HG02571 (cell line): ENCODE measurements at regions not wholly inside any gene's neighbourhood (a gene's known extent, or its start where the extent isn't known, plus 50 kb on each side); places are given as distances from the start of the nearest gene placed in this dataset.

Experiments used
- ATAC-seq: cut with Tn5 transposase; IDR thresholded peaks from one replicate; pipeline ENCODE4 v1.9.1; 2021; ENCODE audit warnings: mild to moderate bottlenecking, moderate library complexity; ENCODE audit not compliant: unreplicated experiment

DNA sequence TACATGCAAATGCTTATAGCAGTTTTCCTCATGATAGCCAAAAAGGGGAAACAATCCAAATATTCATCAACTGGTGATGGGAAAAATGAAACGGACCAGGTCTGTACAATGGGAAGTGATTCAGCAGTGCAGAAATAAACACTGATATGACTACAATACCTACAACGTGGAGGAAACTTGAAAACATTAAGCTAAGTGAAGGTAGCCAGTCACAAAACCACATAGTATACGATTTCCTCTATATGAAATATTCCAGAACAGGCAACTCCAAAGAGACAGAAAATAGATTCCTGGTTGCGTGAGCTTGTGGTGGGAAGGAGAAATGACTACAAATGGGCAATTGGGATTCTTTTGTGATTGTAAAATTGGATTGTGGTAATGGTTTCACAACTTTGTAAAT, 263.1 kb upstream of the PITRM1 start:
- ATAC-seq: no peak

DNA sequence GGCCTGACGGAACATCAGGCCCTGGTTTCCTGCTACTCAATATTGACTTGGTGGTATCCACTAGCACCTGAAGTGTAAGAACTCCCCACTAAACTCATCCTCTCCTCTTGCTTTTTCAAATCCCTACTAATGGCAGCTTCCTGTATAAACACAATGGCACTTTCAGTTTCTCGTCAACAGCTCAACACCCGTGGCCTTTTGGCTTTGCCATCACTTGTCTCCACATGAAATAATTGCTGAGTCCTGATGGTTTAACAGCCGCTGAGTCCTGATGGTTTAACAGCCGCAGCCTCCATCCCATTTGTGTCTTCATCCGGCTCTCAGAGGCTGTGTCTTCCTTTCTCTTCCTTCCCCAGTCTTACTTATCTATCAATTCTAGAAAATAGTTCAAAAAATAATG, 261.4 kb upstream of the PITRM1 start:
- ATAC-seq: no peak

DNA sequence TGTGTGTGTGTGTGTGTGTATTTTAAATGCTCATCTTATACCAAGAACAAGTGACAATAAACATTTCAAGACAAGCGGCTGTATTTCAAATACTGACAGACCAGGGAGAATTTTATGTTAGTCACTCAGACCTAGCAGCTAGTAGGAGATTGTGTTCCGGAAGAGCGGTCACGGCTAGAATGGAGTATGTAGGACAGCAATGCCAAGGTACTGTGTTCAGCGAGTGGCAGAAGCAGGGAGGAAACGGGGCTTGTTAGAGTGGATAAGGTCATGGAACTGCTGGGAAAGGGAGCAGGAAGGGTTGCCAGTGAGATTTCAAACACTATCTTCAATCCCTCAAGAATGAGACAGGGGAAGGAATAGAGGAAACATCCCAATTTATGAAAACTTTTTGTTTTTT, 260.5 kb upstream of the PITRM1 start:
- ATAC-seq: no peak

DNA sequence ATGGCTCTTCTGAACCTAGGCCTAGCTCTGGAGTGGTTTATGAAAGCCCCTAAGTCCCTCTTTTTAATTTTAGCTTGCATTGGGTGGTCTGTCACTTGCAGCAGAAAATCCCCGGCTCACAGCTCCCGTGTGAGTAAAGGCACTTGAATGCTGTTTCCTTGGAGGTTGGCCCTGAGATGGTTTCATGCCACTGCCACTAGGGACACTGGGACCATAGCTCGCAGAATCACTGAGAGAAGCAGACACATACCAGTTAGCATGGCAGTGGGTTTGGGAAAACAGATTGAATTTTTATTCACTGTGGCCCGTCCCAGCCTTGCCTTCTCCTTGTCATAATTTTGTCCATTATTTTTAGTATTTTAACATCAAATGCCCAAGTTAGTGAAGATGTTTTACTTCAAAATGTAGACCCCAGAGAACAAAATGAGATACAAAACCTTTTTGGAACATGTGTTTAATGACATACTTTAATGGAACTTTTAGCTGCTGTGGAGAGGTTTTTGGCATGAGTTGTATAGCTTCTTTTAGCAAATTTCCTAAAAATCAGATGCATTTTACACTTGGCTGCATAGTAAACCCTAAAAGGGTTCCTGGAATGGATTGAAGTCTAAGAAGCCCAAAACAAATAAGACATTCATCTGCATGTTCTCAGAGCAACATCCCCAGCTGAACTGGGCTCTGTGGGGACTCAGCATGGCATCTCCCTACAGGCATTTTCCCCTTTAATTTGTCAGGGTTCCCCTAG, 259.7 kb upstream of the PITRM1 start:
- ATAC-seq: no peak

DNA sequence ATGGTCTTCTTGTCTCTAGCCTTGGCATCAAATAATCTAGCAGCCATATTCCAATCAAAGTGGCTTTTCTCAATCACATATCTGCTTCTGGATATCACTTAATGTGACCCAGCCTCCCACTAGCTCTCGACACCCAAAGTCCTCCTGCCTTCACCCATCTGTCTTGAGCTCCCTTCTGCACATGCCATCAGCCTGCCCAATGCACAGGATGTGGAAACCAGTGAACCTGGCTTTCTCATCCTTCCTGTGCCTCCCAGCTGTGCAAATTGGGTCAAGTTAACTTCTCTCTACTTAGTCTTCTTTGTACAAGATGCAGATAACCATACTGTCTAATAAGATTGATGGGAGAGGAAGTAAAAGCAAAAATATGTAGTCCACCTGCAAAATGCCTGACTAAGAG, 257.9 kb upstream of the PITRM1 start:
- no peak for ATAC-seq

DNA sequence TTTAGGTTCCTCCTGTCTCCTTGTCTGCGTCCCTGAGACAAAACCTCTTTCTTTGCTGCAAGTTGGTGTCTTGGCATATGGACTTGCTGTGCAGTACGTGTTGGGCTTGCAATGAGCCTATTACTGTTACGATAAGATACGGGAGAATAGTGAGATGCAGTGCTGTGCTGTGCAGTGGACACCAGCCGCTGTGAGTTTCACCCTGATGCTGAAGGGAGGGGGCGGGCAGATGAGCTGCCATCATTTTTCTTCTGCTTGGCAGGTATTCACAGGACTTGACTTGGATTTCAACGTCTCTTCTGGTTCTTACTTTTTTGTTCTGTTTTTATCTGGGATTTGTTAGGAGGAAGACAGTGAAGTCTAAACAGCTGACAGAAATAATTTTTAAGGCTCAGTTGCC, 257.1 kb upstream of the PITRM1 start:
- no peak for ATAC-seq

DNA sequence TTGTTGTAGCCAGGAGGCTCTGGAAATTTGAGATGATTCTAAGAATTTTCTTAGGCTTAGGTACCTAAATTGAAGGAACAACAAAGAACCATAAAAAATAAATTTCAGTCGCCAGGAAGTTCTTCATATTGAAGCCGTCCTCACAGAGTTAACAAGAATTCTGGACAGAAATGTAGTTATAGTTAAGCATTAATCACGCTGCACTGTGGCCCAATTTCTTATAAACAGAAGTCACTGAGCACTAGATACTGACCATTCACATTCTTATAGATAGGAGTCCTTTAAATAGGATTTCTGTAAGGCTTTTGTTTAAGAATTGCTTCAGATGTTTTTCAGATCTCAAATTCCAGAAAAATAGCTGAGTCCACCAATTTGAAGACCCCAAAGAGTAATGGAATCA, 256.2 kb upstream of the PITRM1 start:
- ATAC-seq: no peak

DNA sequence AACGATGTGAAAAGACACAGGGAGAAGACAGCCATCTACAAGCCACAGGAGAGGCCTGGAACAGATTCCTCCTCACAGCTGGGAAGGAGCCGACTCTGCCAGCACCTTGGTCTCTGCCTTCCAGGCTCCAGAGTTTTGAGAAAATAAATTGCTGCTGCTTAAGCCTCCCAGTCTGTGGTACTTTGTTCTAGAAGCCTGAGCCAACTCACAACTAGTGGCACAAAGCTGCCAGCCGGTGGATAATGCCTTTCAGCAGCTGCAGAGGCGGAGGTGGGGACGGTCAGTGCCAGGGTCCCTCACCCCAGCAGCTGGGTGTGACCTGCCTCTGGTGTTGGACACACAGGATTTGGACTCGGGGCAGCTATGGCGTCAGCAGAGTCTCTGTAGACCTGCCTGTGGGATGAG, 255.4 kb upstream of the PITRM1 start:
- ATAC-seq: no peak

DNA sequence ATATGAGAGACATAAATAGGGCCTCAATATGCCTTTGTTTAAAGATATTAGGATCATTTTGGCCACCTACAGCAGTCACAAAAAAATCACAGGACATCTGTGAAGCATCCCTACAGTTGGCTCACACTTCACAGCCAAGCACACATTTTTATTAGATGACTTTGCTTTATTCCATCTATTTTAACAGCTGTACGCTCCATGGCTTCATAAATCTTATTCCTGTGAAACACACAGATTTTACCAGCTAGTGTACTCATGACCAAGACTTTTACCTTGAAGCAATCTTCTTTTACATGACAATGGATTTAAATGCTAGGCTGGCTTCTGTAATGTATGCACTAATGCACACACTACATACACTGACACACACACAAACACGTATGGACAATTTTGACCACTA, 254.8 kb upstream of the PITRM1 start:
- ATAC-seq: no peak

DNA sequence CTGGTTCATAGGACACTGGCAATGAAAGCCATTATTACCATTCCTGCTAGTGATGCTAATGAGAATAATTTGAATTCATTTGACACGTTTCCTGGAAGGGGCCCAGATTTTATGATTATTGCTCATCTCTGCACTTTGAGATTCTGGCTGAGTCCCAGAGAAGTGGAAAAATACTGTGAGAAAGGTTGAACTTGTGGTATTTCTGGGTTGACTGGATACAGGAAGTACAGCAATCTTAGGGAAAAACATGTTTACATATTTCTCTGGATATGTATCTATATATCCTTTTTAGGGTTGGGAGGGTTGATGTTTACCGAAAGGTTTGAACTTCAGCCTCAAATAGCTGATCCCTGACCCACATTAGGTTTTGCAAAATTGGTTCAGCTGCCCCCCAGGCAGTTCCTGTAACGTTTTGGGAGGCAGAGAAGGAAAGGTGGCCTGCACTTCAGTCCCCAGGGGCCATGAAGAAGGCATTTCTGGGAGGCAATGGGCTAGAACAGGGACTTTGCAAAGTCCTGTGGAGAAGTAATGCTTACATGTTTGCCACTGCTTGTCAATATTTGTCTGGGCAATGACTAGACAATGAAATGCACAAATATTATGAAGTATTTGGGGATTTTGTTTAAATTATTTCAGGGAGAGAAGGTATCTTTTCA, 253.7 kb upstream of the PITRM1 start:
- no peak for ATAC-seq

DNA sequence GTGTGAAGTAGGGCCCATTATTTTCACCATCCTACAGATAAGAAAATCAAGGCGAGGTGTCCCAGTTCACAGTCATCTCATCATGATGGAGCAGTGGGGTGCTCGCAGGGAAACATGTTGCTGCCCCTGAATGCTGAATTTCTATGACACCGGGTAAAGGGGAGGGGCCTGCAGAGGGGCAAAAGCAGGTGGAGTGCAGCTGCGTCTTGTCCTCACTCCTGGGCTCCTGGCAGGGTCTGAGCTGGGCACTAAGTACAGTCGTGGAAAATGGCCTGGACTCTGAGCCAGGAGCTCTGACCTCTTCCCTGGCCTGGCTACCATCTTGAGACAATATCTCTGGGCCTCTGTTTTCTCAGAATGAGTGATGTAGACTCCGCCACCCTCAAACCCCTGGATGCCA, 253.1 kb upstream of the PITRM1 start:
- ATAC-seq: no peak

DNA sequence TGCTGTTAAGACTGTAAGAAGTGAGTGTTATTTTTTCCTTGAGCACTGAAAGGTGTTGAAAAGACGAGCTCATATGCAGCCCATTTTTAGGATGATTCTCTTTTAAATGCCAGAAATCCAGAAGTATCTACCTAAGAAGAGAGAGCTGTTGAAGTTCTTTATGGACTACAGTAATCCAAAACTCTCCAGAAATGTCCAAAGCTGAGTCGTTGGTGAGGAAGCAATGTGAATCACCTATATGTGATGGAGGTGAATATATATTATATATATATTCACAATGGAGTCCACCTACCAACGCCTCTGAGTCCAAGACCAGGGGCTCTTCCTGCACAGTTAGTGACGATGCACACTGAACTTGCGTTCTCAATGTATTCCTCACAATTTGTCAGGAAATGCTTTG, 252.7 kb upstream of the PITRM1 start:
- ATAC-seq: no peak

DNA sequence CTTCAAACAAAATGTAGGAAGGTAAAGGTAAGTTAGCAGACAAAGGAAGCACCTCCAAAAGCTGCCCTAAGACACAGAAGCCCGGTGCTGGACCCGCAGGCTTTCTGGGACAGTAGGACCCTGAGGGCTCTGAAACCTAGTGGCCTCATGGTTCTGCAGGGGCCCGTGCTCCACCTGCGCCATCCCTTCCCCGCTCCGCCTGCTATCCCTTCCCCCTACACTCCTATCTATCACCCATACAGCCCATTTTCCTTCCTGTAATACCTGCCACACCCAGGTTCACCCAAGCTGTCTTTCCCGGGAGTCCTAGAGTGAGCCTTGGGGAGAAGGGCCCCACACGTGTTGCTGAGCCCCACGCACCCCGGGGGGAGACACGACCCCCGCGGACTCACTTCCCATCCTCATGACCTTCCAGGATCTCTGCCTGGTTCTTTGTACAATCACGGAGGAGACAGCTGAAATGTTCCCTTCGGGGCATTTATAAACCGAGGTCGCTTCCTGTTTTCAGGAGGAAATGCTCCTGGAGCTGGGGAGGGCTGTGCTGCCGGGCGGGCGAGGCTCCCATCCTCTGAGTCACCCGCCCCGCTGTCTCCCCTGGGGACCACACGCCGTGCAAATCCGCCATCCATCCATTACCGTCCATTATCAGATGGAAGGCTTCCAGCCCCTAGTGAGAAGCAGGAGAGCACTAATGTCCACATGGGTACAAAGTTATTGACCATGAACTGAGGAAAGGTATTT, 251.7 kb upstream of the PITRM1 start:
- ATAC-seq: no peak

DNA sequence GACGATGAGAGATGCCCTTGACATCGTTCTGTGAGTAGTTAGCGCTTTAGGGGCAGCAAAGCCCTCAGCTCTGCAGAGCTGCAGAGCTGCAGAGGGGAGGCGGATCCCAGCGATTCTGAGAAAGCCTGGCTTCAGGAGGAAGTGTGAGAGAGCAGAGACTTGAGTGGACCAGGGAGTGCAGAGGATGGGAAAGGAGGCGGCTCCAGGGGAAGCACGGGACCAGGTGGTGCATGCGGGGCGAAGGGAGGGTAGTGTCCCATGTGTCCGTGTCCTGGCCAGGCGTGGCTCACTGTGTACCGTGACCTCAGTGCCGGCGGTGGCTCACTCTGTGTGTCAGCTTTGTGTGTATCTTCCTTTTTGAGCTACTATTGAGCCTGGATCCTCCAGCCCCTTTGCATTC, 250.8 kb upstream of the PITRM1 start:
- no peak for ATAC-seq

DNA sequence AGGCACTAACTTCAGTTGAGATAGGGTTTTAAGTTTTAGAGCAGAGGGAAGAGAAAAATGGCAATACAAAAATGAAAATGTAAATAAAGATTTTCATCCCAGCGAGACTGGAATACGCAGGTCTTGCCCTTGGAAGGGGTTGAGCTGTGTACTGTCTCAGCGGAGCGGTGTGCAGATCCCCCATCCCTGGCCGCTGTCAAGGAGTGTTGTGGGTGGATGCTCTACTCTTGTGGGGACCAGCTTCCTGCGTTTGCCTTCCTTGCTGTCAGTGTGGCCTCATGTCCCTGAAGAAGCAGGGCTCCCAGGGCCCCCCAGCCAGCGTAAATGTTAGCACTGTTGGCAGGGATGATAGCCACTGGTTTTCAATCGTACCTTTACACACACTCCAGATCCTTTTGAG, 249.7 kb upstream of the PITRM1 start:
- no peak for ATAC-seq

DNA sequence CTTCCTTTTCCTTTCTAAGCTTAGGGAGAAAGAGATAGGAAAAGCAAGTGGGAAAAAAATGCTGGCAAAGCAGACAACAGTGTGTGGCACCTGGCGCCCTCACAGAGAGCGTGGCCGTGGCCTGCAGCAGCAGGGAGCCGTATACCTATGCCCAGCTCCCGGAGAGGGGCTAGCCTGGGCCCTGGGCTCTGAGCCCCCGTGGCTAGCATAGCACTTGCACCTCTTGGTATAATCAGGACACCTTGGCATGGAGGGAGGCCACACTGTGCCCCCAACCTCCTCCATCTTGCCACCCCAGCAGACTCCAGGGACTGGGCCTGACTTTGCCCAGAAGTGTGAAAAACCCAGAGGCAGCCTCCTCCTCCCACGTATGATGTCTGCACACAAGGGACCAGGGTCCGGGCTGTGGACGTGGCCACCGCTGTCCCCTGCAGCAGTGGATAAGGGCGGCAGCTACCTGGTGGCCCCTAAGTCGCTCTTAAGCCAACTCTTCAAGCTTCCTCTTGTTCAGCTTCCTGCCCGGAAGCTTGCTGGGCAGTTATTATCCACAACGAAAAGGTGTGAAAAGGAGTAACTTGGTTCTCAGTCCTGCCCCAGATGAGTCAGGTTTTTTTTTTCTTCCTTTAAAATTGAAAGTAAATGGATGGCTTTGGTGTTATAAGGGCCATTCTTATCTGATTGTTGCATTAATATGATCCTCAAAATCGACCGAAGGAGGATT, 249.1 kb upstream of the PITRM1 start:
- no peak for ATAC-seq

DNA sequence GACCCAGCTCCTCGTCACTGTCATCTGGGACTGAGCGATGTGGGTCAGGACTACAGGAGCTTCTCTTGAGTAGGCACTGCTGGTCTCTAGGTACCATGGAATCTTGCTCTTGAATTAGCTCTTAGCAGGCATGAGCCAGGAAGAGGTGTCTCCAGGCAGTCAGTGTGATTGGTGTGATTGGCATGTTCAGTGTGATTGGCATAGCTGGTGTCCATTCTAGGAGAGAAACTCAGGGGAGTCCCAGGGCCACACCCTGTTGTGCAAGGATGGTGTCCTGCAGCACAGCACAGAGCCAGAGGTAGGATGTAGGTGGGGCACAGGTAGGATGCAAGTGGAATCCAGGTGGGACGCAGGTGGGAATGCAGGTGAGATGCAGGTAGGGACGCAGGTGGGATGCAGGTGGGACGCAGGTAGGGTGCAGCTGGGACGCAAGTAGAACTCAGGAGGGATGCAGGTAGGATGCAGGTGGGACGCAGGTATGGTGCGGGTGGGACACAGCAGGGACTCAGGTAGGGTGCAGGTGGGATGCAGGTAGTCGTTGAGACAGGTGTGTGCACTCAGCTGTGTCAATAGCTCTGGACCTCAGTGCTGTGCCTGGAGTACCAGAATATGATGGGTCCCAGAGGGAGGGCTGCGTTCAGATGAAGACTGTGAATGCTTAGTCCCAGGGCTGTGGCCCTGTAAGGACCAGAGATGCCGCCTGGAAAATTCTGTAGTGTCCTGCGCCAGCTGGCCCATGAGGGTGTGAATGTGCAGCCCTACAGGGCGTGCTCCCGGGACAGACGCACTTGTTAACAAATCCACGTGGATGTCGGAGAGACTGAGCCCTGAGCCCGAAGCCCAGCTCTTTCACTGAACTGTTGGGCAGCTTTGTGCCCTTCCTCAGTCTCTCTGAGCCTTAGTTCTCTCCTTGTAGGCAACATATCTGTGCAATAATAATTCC, 248.2 kb upstream of the PITRM1 start:
- no peak for ATAC-seq

DNA sequence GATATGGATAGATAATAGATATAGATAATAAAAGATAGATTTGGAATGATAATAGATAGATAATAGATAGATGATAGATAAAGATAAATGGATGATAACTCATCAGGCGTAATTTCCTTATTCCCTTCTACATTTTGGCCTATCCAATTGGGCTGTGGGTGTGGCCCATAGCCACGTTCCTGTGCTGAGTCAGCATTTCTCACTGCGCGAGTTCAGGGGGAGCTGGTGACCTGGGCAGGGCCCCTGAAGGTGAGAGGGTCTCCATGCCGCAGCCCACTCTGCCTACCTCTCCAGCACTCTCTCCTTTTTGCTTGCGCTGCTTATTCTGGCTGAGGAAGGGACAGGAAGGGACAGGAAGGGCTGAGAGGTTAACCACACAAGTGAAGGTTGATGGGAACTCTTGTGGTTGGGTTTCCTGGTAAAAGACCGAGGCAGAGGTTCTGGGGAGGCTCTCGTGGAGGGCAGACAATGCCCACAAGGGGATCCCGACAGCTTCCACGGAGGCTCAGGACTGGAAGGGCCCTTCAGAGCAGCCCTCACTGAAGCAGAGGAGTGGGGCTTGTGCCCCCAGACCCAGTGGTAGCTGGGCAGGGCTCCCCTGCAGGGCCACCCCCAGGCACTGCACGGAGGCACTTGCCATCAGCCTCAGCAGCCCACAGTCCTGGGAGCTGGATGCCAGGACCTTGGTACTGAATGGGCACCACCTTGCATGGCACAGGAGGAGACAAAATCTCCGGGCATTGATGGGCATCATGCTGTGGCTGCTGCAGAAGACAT, 247.3 kb upstream of the PITRM1 start:
- no peak for ATAC-seq

DNA sequence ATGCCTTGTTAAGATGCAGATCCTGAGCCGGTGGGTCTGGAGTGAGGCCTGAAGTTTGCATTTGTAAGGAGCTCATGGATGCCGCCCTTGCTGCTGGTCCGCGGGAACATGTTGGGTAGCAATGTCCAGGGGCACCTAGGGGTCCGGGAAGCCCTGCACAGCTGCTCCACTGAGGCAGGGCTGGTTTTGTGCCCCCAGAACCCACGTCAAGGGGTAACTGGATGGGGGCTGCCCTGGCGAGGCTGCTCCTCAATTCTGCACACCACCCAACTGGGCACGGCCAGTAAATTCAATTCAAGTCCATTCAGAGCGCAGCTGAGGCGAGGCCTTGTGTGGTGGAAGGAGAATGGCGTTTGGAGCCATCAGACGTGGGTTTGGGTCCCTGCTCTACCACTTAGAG, 246.3 kb upstream of the PITRM1 start:
- no peak for ATAC-seq
